Fibroblast of villous mesenchyme (primary cell): ENCODE measurements at regions not wholly inside any gene's neighbourhood (a gene's known extent, or its start where the extent isn't known, plus 50 kb on each side); places are given as distances from the start of the nearest gene placed in this dataset.

Experiments used
- DNase-seq: peaks from one replicate; pipeline ENCODE4 v3.0.0-alpha.2; 2010; ENCODE audit warnings: low read depth
- H3K4me3 ChIP-seq: 2 replicates; pipeline ENCODE4 v1.5.1; 2011; ENCODE audit warnings: low read depth, mild to moderate bottlenecking, low read length
- CTCF ChIP-seq: IDR thresholded peaks from 2 replicates; pipeline ENCODE4 v1.5.1; 2012; ENCODE audit warnings: low read depth, mild to moderate bottlenecking, low read length; ENCODE audit not compliant: insufficient read depth

GRCh38 chr10:52525761-52526160, 211.7 kb downstream of the DKK1 start:
- H3K4me3 ChIP-seq, result no peak overlapping the region
- TF ChIP-seq CTCF, result no peak

DNA sequence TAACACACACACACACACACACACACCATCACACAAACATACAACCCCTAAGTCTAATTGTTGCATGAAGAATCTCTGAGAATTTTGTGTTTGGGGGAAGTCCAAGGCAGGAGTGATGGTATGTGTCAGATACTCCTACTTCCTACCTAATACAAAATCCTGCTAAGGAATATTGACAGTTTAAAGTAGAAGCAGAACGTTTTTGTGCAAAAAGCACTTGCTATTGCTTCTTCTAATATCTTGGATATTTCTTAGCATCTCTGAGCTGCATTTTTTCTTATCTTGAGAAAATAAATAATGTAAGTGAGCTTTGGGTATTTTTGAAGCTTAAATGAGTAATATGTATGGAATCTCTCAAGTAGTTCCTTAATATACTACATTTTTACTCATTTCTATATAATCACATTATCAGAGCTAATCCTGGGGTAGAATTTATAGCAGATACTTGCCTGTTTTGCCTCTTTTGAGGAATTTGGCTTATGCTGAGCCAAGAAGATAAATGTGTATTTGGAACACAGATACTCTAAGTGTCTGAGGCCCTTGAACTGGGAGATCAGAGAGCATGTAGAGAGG, 212.3 kb downstream of the DKK1 start:
- peak; percentile 69 for DNase-seq
- no peak overlapping the region for H3K4me3 ChIP-seq
- no peak for TF ChIP-seq CTCF

More at GRCh38 chr10:52525761-52526160, 211.7 kb downstream of the DKK1 start:
- peak; percentile 55 for DNase-seq

DNA sequence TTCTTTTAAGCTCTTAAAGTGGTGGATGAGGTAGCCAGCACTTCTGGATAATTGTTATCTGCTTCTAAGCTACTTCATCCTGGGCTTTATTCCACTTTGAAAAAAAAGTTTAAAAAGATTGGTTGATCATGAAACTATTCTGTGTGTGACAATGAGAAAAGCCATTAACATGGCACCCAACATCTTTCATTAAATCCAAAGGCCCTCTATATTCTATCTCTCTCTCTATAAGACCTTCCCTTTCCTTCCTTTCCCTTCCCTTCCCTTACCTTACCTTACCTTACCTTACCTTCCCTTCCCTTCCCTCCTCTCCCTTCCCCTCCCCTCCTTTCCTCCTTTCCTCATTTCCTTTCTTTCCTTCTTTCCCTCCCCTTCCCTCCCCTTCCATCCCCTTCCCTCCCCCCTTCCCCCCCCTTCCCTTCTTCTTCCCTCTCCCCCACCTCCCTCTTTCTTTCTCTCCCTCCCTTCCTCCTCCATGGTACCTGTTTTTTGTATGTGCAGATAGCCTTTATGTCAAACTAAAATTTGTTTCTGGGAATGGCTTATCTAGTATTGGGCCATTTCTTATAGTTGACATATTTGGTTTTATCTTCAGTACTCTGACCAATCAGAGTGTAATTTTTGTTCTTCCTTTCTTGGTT, 218.7 kb downstream of the DKK1 start:
- no peak for DNase-seq
- H3K4me3 ChIP-seq, result no peak overlapping the region
- no peak for TF ChIP-seq CTCF

- DNase-seq, result no peak
- H3K4me3 ChIP-seq, result no peak overlapping the region
- TF ChIP-seq CTCF, result no peak
These were observed 219.9 kb downstream of the DKK1 start for GRCh38 chr10:52533986-52534385.

- TF ChIP-seq CTCF, result no peak
- no peak overlapping the region for H3K4me3 ChIP-seq
- no peak for DNase-seq
These were observed 225.4 kb downstream of the DKK1 start for GRCh38 chr10:52539463-52539862.

- TF ChIP-seq CTCF, result no peak
- H3K4me3 ChIP-seq, result no peak overlapping the region
- no peak for DNase-seq
These were observed 226.5 kb downstream of the DKK1 start for GRCh38 chr10:52540479-52540984.
